GM12892 (cell line): ENCODE measurements at regions not wholly inside any gene's neighbourhood (a gene's known extent, or its start where the extent isn't known, plus 50 kb on each side); places are given as distances from the start of the nearest gene placed in this dataset.

Experiments used
- POLR2A ChIP-seq: IDR thresholded peaks from 2 replicates; pipeline ENCODE4 v1.6.1; 2011; ENCODE audit warnings: low read depth, low read length, control low read depth
- POLR2AphosphoS5 ChIP-seq: IDR thresholded peaks from 2 replicates; pipeline ENCODE4 v1.6.1; 2011; ENCODE audit warnings: low read depth, low read length, control low read depth

DNA sequence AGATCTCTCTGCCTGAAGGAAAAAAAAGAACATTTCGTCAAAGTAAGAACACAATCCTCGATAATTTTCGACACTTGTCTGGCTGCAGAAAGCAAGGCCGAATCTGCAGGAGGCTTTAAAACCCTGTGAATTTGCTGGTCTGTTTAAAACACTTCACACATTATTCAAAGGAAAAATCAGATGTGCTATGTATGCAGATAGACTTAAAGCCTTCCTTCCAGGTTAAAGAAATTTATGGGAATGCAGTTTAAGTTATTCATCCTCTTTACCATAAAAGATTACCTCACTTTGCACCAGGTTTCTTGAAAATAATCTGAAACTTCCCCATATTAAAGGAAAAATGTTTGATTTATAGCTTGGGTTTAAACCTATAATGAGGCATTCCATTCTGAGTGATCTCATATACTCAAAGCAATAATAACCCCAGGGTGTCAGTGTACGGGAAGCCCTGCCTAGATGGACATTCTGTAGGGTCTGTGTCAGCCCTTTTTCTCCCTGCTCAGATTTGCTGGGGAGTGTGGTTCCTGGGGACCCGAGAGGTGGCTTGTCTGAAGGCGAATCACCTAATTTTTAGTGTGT is 323.5 kb upstream of the SLC24A2 start:
- TF ChIP-seq POLR2A: no peak
- TF ChIP-seq POLR2AphosphoS5: no peak
